GM12878 (cell line): ENCODE measurements at regions not wholly inside any gene's neighbourhood (a gene's known extent, or its start where the extent isn't known, plus 50 kb on each side); places are given as distances from the start of the nearest gene placed in this dataset.

ENCODE experiments used
- BCLAF1 ChIP-seq: fragments of 450-650 bp; IDR thresholded peaks from 2 replicates; pipeline ENCODE4 v1.6.1; 2017; ENCODE audit warnings: antibody characterized with exemption, mild to moderate bottlenecking, moderate library complexity
- CTCF ChIP-seq, 3 experiments: IDR thresholded peaks in 2 of 3; conservative IDR thresholded peaks in 1 of 3; 2 replicates each; pipeline ENCODE4 v1.5.1; 2011; ENCODE audit warnings: low read depth in 3 of 3, low read length in 3 of 3, mild to moderate bottlenecking in 3 of 3, control low read depth in 2 of 3, moderate library complexity in 2 of 3, inconsistent platforms in 1 of 3, mixed read lengths in 1 of 3; ENCODE audit not compliant: control insufficient read depth in 2 of 3, insufficient read depth in 1 of 3; ENCODE audit errors: extremely low read depth in 1 of 3
- ESRRA ChIP-seq: IDR thresholded peaks from 2 replicates; pipeline ENCODE4 v1.6.1; 2012; ENCODE audit warnings: mild to moderate bottlenecking, low read length, improper control_type of control experiment
- GABPA ChIP-seq: IDR thresholded peaks from 2 replicates; pipeline ENCODE4 v1.6.1; 2014; ENCODE audit warnings: antibody characterized with exemption, low read depth, mild to moderate bottlenecking, inconsistent platforms
- POLR2A ChIP-seq: IDR thresholded peaks from 2 replicates; pipeline ENCODE4 v1.6.1; 2011; ENCODE audit warnings: low read depth, mild to moderate bottlenecking, low read length
- RAD21 ChIP-seq: IDR thresholded peaks from 2 replicates; pipeline ENCODE4 v1.6.1; 2011; ENCODE audit warnings: mild to moderate bottlenecking, low read depth, low read length, moderate library complexity; ENCODE audit not compliant: insufficient read depth
- TF ChIP-seq, protein P1 (sequence below): fragments of 450-650 bp; IDR thresholded peaks from 2 replicates; pipeline ENCODE4 v1.6.1; 2016; ENCODE audit warnings: mild to moderate bottlenecking

- TF ChIP-seq POLR2A (no peak), GABPA (no peak), BCLAF1 (no peak), ESRRA (no peak), RAD21 (no peak), CTCF (IDR thresholded peaks at IDR 0.05 in 2 of 3, conservative IDR thresholded peaks at IDR 0.05 in 1 of 3; ENCODE audit: control insufficient read depth in 2 of 3, extremely low read depth in 1 of 3, insufficient read depth in 1 of 3, low read depth in 3 of 3, low read length in 3 of 3) (no peak)
- TF ChIP-seq, protein P1, sequence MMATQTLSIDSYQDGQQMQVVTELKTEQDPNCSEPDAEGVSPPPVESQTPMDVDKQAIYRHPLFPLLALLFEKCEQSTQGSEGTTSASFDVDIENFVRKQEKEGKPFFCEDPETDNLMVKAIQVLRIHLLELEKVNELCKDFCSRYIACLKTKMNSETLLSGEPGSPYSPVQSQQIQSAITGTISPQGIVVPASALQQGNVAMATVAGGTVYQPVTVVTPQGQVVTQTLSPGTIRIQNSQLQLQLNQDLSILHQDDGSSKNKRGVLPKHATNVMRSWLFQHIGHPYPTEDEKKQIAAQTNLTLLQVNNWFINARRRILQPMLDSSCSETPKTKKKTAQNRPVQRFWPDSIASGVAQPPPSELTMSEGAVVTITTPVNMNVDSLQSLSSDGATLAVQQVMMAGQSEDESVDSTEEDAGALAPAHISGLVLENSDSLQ, result no peak
These were observed 91.8 kb upstream of the ARID2 start for GRCh38 chr12:45637706-45638105.
